ENCODE measurements at regions not wholly inside any gene's neighbourhood (a gene's known extent, or its start where the extent isn't known, plus 50 kb on each side); places are given as distances from the start of the nearest gene placed in this dataset.

DNA sequence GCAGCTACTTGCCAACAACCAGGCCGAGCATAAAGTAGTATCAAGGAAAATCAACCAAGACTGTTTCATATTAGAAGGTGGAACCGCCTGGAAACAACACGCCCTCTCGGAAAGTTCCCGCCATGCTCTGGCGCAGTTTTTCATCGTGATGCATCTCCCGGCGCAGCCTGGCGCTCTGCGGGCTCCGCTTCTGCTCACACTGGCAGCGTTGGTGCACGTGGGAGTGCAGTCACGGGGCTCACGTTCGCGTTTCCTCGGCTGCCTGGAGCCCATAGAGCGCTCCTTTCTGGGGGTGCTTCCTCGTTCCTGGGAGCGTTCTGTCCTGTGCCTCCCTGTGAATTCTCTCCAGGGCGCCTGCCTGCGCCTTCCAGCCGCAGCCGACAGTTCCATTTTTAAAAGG lies 227.3 kb downstream of the TBXT start:
- DNase-seq (ENCODE audit: low spot score) (no peak), ATAC-seq (ENCODE audit: insufficient number of reproducible peaks, low FRiP score, low read depth) (no peak)
- Histone ChIP-seq H3K36me3 (no peaks in the 10 kb centered on the region), H3K9me3 (no peaks in the 10 kb centered on the region), H3K27me3 (replicated peaks; ENCODE audit: insufficient read depth) (no peaks in the 10 kb centered on the region), H3K4me3 (no peak overlapping the region), H3K4me1 (ENCODE audit: control insufficient read depth in 1 of 2, low read depth in 2 of 2) (no peaks in the 10 kb centered on the region), H3K27ac (no peak overlapping the region)
- TF ChIP-seq, protein P1, sequence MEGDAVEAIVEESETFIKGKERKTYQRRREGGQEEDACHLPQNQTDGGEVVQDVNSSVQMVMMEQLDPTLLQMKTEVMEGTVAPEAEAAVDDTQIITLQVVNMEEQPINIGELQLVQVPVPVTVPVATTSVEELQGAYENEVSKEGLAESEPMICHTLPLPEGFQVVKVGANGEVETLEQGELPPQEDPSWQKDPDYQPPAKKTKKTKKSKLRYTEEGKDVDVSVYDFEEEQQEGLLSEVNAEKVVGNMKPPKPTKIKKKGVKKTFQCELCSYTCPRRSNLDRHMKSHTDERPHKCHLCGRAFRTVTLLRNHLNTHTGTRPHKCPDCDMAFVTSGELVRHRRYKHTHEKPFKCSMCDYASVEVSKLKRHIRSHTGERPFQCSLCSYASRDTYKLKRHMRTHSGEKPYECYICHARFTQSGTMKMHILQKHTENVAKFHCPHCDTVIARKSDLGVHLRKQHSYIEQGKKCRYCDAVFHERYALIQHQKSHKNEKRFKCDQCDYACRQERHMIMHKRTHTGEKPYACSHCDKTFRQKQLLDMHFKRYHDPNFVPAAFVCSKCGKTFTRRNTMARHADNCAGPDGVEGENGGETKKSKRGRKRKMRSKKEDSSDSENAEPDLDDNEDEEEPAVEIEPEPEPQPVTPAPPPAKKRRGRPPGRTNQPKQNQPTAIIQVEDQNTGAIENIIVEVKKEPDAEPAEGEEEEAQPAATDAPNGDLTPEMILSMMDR (IDR thresholded peaks at IDR 0.05), result no peak

DNA sequence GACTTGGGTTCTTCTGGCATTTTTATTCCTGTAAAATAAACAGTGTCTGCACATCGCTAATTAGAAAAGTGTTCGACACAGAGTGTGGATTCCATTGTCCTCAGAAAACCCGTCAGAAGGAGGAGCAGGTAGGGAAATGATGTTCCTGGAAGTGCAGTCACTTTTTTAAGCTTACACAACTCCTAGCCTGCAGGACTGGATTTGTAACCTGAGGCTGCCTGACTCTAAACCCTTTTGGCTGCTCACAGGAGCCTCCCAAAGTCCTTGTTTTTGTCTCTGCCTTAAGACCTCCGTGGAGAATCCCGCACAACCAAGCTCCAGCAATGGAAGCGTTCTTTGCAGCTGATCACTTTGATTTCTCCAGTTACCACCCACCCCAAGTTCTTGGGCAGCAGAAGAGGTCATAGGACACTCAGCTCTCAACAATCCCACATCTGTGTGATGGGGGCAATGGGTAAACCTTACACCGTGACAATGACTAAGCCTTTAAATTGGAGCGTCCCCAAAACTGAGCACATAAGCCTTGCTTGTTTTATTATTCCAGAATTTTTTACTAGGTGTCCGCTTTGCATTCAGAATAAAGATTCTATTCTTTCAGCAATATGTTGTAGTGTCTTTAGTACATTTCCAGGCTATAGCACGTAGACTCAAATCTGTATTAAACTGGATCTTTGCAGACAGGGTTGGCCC lies 227.9 kb downstream of the TBXT start:
- ATAC-seq (ENCODE audit: insufficient number of reproducible peaks, low FRiP score, low read depth), result no peak
- no peak for DNase-seq (ENCODE audit: low spot score)

DNA sequence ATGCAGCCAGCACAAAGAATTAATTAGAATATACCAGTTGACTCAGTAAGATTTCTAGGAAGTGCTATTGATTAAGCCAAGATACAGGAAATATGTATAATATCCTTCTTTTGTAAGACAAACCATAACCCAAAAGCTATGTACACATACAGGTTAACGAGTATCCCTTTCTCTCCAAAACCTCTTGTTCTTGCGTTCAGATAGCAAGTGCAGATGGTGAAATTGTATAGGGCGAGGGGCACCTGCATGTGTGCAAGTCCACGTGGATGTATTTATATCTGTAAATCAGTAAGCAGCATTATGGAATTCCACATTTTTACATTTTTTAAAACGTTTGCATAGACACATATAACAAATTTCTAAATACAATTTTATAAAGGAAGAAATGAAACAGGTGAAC lies 228.6 kb downstream of the TBXT start:
- Histone ChIP-seq H3K9me3 (no peaks in the 10 kb centered on the region), H3K36me3 (no peaks in the 10 kb centered on the region), H3K27ac (no peak overlapping the region), H3K27me3 (replicated peaks; ENCODE audit: insufficient read depth) (no peaks in the 10 kb centered on the region), H3K4me1 (ENCODE audit: control insufficient read depth in 1 of 2, low read depth in 2 of 2) (no peaks in the 10 kb centered on the region), H3K4me3 (no peak overlapping the region)
- no peak for ATAC-seq (ENCODE audit: insufficient number of reproducible peaks, low FRiP score, low read depth)
- TF ChIP-seq, protein P1 (IDR thresholded peaks at IDR 0.05), result no peak
- no peak for DNase-seq (ENCODE audit: low spot score)

More for the DNA sequence above, 227.9 kb downstream of the TBXT start:
- H3K27me3 ChIP-seq (replicated peaks; ENCODE audit: insufficient read depth), result no peaks in the 10 kb centered on the region
- H3K4me3 ChIP-seq, result no peak overlapping the region
- no peaks in the 10 kb centered on the region for H3K36me3 ChIP-seq
- no peaks in the 10 kb centered on the region for H3K4me1 ChIP-seq (ENCODE audit: control insufficient read depth in 1 of 2, low read depth in 2 of 2)
- H3K9me3 ChIP-seq, result no peaks in the 10 kb centered on the region
- no peak overlapping the region for H3K27ac ChIP-seq
- TF ChIP-seq, protein P1 (IDR thresholded peaks at IDR 0.05), result no peak

DNA sequence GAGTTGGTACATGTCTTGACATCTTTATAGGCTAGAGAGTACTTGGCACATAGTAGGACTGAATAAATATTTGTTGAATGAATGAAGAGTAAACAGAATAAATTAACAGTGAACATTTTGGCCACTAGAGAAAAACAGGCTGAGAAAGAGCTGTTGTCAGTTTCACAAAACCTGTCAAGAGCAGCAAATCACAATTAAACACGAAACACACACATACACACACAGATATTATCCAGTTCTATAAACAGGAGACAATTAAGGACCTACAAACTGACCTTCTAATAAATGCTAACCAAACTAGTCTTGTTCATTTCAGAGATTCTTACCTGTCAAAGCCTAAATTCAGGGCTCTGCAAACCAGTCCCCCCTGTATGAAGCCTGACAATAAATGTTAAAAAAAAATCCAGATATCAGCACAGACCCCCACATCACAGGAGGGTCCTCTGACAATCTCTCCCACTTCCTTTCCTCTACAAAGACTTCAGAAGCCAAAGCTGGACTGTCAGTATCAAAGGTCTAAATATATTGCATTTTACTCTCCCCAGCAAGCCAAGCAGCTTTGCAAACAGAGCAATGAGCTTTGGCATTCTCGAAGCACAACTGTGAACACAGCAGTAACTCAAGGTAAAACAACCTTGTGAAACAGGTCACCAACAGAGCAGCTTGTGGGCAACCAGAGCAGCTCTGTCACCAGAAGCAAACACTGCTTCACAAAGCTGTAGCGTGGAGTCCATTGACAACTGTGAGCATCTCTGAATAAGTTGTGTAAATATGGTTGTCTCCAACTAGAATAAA lies 229.9 kb downstream of the TBXT start:
- DNase-seq (ENCODE audit: low spot score), result no peak
- Histone ChIP-seq H3K36me3 (no peaks in the 10 kb centered on the region), H3K9me3 (no peaks in the 10 kb centered on the region), H3K27ac (no peak overlapping the region), H3K4me1 (ENCODE audit: control insufficient read depth in 1 of 2, low read depth in 2 of 2) (no peaks in the 10 kb centered on the region), H3K27me3 (replicated peaks; ENCODE audit: insufficient read depth) (no peaks in the 10 kb centered on the region), H3K4me3 (no peak overlapping the region)
- TF ChIP-seq, protein P1 (IDR thresholded peaks at IDR 0.05), result no peak
- no peak for ATAC-seq (ENCODE audit: insufficient number of reproducible peaks, low FRiP score, low read depth)

DNA sequence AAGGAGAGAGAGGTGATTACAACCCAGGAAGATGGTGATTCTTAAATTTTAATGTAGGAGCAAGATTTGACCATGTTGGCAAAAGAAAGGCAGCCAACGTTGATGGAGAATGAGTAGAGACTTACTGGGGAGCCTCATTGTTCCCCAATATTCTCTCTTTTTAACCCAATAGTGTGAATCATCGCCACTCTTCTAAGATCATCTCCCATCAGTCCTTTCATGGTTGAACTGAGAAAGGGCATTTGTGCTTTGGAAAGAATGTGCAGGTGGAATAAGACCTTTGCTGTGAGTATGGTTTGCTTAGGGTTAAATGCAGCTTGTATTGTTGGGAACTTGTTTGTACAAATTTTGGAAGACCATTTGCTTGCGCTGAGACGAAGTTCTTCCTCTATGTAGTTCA lies 231.0 kb downstream of the TBXT start:
- H3K4me3 ChIP-seq, result no peak overlapping the region
- no peaks in the 10 kb centered on the region for H3K27me3 ChIP-seq (replicated peaks; ENCODE audit: insufficient read depth)
- H3K36me3 ChIP-seq, result no peaks in the 10 kb centered on the region
- no peaks in the 10 kb centered on the region for H3K4me1 ChIP-seq (ENCODE audit: control insufficient read depth in 1 of 2, low read depth in 2 of 2)
- TF ChIP-seq, protein P1 (IDR thresholded peaks at IDR 0.05), result no peak
- DNase-seq (ENCODE audit: low spot score) (no peak), ATAC-seq (ENCODE audit: insufficient number of reproducible peaks, low FRiP score, low read depth) (no peak)
- no peak overlapping the region for H3K27ac ChIP-seq
- no peaks in the 10 kb centered on the region for H3K9me3 ChIP-seq

Data from thoracic aorta (tissue), 2 donors.